IPS DF 4.7 (cell line): ENCODE measurements at regions not wholly inside any gene's neighbourhood (a gene's known extent, or its start where the extent isn't known, plus 50 kb on each side); places are given as distances from the start of the nearest gene placed in this dataset.
"Not testable (repeated sequence)": the region's sequence is repeated elsewhere in the genome, so short reads cannot be mapped to it uniquely, and the experiment has no call there.

ENCODE experiments used
- DNase-seq: peaks from one replicate; pipeline ENCODE4 v3.0.0-alpha.2; 2013; ENCODE audit warnings: low spot score; ENCODE audit errors: extremely low read depth

DNA sequence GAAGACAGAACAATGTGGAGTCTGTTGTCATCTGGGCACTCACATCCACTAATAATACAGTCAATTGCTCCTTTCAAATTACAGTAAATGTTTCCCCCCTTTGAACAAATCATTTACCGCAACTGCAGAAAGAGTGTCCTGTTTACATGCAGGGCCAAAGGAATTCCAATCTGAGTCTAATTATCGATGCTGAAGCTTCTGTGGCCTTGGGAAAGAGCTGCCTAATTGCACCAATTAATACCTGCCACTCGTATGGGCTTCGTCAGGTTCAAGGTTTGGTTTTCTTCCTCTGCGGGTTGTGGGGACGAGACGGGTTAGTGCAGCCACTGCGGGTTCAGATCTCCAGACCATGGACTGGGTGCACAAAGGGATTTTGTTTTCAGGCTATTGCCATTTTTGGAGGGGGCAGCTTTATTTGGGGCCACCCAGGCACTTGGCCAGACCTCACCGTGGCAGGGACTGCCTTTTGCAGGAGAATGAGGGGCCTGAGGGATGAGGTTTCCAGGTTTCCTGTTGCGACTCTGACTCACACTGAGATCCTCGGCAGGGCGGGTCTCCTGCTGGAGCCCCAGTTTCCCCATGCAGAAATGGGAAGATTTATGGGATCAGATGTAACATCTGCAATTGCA is 147.6 kb downstream of the MIAT start:
- no peak for DNase-seq

GRCh38 chr22:26806445-26807175 is 149.2 kb downstream of the MIAT start:
- DNase-seq: no peak

DNA sequence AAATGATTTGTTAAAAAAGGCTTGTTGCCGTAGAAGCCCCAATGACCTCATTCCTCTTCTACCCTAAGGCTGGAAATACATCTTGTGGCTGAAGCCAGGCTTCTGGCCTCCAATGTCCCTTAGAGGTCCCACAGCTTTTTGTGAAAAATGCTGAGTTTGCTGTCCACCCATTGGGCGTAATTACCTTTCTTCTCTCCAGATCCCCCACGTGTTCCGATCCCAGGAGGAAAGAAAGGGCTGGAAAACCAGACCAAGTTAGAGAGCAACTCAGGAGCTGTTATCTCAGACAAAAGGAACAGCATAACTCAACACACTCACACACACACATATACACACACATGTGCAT is 154.2 kb downstream of the MIAT start:
- no peak for DNase-seq

DNA sequence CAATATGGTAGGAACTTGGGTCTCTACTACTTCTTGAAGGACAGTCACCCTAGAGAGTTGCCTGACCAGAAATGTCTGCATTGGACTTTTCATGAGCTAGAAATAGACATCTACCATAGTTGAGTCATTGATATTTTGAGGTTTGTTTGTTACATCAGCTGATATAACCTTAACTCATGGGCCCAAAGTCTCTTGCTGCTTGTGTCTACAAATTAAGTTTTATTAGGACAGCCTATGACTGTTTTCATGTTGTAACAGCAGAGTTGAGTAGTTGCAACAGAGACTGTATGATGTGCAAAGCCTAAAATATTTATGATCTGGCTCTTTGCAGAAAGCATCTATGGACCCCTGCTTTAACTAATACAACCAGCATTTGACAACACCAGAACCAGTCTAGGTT is 155.3 kb downstream of the MIAT start:
- no peak for DNase-seq

DNA sequence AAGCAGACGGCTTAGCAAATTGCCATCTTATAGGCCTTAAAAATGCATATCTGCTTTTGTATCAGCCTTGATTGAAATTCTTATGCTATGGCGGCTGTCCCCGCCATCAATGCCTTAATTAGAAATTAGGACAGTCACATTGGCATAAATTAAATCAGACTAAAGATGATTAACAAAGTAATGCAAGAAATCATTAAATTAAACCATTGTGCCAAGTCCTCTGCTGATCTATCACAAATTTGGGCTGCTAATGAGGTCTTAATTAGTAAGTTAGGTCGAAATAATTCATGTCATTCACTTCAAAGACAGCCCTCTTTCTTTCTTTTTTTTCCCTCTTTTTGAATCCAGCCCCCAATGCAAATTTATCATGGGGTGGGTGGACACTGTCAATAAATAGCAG is 159.3 kb downstream of the MIAT start:
- no peak for DNase-seq

DNA sequence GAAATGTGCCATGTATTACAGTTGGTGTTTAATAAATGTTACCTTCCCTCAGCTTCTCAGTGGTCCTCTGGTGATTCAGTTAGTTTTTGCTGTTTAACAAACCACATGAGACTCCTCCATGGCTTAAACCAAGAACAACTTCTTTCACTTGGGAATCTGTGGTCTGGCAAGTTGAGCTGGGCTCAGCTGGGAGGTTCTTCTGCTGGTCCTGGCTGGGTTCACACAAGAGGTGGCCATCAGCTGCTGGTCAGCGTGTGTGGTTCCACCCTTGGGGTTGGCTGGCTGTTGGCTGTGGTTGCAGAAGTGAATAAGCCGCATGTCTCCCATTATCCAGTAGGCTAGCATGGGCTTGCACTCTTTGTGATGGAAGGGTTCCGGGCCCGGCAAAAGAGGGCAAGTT is 160.5 kb downstream of the MIAT start:
- no peak for DNase-seq

- DNase-seq: no peak
Measured at GRCh38 chr22:26821854-26822253, 164.5 kb downstream of the MIAT start.

GRCh38 chr22:26822313-26822712 is 164.9 kb downstream of the MIAT start:
- no peak for DNase-seq

DNA sequence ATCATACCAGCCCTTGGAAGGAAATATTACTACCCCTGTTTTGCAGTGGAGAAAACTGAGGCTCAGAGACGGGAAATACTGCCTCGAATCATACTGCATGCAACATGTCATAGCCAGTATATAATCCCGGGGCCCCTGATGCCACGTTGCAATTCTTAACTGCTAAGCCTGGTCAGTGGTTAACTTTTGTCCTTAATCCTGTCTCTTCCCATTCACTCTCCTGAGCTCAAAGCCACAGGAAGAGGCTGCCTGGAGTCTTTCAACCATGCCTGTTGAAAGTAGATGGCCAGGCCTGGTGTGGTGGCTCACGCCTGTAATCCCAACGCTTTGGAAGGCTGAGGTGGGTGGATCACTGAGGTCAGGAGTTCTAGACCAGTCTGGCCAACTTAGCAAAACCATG is 166.6 kb downstream of the MIAT start:
- DNase-seq: no peak

- DNase-seq: no peak
Measured at GRCh38 chr22:26825960-26826935, 168.9 kb downstream of the MIAT start.

GRCh38 chr22:26827611-26828010 is 170.2 kb downstream of the MIAT start:
- no peak for DNase-seq

DNA sequence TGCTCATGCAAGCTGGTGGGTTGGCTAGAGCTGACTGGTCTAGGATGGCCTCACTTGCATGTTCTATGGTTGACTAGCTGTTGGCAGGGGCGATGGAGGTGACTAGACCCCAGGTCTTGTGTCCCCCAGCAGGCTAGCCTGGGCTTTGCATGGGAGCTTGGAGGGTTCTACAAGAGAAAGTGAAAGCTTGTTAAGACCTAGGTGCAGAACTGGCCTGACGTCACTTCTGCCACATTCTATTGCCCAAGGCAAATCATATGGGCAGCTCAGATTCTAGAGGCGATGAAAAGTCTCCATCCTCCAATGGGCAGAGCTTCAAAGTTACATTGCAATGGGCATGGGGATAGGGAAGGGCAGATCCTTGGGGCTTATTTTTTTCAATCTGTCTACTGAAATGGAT is 170.9 kb downstream of the MIAT start:
- DNase-seq: no peak

- DNase-seq: no peak
Measured at GRCh38 chr22:26830837-26831236, 173.4 kb downstream of the MIAT start.

- no peak for DNase-seq
Measured at GRCh38 chr22:26835023-26835422, 177.6 kb downstream of the MIAT start.

- DNase-seq: peak; percentile 83
Measured at GRCh38 chr22:26835929-26836528, 178.6 kb downstream of the MIAT start.

DNA sequence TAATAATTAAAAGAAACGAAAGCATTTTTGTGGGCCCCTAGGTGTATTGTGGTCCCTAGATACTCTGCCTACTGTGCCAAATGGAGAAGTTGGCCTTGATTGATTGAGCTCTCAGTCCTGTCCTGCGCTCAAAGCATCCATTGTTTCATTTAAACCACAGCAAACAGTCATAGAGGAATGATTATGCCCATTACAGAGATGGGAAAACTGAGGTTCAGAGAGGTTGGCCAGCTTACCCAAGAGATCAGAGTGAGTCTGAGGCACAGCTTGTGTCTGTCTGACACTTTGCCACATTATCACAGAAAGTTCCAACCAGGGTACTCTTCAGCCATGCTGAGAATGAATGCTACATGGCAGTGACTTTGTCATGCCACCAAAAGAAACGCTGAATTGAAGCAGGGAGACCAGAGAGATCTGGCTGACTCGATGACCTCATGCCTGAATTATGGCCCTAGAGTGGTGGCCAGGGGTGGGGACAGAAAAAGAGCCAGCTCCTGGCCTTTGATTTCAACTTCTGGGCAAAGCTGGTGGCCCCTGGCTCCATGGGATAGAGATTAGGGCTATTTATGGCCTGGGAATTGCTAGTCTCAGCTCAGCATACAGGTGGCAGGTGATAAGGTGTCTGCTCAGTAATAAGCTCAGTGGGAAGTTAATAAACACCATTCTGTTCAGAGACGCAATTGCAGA is 180.5 kb downstream of the MIAT start:
- no peak for DNase-seq

- no peak for DNase-seq
Measured at GRCh38 chr22:26838471-26838825, 181.1 kb downstream of the MIAT start.

GRCh38 chr22:26839216-26839615 is 181.8 kb downstream of the MIAT start:
- no peak for DNase-seq

DNA sequence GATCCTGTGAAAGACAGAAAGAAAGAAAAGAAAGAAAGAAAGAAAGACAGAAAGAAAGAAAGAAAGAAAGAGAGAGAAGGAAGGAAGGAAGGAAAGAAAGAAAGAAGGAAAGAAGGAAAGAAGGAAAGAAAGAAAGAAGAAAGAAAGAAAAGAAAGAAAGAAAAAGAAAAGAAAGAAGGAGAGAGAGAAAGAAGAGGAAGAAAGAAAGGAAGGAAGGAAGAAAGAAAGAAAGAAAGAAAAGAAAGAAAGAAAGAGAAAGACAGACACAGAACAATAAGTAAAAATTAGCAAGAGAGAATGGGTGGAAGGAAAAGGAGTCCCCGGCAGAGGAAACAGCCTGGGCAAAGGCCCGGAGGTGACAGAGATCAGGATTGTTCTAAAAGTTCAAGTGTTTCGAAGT is 183.4 kb downstream of the MIAT start:
- DNase-seq: not testable (repeated sequence)

DNA sequence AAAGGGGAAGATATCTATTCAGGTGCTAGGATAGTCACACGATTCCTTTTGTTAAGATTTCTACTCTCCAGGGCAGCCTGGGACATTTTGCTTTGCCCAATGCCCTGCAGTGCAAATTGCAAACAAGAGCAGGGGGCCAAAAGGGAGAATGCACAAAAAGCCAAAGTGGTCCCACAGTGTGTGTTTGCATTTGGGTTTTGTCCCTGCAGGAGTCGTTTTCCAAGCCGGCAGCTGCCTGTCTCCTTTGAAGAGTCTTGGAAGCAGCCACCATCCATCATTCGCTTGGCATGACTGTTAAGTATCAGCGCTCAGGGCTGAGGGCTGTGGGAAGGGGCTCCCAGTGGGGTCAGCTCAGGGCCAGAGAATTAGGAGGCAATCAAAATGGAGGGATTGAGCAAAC is 184.7 kb downstream of the MIAT start:
- DNase-seq: no peak

DNA sequence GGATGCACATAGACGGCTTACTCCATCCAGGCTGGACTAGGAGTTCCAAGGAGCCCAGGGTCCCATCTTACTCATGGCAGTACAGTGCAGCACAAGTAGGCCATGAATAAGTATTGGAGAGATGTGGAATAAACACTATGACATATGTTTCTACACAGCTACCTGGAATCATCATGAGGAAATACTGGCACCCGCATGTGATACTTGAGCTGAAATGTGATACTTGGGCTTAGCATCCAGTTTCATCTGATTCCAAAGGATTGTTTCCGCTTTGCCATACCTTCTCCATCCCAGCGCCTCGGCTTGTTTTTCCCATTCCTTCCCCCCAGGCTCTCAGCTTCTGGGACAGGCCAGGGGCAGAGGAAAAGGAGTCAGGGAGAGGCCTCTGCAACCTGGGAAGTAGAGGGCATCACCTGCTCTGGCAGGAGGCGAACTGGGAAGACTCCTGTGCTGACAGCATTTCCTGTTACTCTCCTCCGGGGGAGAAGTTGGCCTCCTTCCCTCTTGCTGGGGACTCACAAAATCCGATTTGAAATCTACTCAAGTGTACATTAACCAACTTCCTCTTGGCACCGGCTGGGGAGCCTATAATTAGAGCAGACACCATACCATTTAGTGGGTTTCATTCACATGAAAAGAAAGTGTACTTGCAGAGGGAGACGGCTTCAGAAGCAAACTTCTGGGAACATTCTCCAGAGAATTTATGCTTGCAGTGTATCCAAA is 187.8 kb downstream of the MIAT start:
- DNase-seq: no peak
